ENCODE measurements at regions not wholly inside any gene's neighbourhood (a gene's known extent, or its start where the extent isn't known, plus 50 kb on each side); places are given as distances from the start of the nearest gene placed in this dataset.
"Not testable (repeated sequence)": the region's sequence is repeated elsewhere in the genome, so short reads cannot be mapped to it uniquely, and the experiment has no call there.

DNA sequence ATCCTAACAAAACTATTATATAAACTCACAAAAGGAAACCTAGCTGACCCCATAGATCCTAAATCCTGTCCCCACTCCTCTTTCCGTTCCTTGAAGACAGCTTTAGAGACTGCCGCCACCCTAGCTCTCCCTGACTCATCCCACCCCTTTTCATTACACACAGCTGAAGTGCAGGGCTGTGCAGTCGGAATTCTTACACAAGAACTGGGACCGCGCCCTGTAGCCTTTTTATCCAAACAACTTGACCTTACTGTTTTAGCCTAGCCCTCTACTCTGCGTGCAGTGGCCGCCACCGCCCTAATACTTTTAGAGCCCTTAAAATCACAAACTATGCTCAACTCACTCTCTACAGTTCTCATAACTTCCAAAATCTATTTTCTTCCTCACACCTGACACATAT, 264.0 kb downstream of the SMARCA2 start:
- not testable (repeated sequence) for DNase-seq

DNA sequence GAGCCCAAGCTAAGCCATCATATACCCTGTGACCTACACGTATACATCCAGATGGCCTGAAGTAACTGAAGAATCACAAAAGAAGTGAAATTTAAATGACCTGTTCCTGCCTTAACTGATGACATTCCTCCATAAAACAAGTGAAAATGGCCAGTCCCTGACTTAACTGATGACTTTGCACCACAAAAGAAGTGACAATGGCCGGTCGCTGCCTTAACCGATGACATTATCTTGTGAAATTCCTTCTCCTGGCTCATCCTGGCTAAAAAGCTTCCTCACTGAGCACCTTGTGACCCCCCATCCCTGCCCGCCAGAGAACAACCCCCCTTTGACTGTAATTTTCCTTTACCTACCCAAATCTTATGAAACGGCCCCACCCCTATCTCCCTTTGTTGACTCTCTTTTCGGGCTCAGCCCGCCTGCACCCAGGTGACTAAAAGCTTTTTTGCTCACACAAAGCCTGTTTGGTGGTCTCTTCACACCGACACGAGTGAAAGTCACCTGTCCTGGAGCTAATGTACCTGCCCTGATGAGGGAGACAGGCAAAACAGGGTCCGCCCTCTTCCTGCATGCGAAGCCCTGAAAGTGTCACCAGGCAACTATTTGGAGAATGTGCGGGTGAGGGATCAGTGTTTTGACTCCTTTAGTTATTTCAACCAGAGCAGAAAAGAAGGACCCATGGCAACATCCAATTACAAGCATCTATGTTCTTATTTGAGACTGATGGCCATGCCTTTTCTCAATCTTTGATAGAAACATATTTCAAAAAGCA, 266.1 kb downstream of the SMARCA2 start:
- DNase-seq: no peak

DNA sequence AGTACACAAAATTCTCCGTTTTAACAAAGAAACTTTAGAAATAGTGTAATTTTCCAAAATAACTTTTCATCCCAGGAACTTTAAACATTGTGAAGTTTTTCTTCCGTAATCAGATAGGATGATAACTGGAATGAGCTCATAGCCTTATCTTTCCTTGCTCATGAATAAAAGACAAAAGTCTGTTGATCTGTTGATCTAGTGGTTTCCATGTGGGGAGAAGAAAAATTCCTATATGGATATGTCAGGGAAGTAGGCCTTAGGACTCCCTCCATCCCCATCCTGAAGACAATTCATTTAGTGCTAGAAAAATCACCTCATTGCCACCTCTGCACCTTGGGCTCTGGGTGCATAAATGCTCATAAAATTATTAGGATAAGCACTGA, 266.6 kb downstream of the SMARCA2 start:
- DNase-seq: no peak

DNA sequence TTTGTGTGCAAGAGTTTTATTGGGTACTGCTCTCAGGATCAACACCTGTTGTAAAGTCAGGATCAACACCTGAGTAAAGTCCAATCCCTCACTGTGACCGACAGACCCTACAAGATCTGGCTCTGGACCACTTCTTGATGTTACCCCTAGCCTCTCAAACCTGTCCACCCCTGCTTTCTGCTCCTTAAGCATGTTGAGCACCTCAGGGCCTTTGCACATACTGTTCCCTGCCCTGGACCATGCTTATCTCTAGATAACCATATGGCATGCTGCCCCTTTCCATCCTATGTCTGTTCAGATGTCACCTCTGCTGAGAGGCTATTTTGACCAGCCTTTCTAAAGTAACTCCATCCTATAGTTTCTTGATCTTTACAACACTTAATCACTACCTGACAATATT, 269.6 kb downstream of the SMARCA2 start:
- DNase-seq: no peak

DNA sequence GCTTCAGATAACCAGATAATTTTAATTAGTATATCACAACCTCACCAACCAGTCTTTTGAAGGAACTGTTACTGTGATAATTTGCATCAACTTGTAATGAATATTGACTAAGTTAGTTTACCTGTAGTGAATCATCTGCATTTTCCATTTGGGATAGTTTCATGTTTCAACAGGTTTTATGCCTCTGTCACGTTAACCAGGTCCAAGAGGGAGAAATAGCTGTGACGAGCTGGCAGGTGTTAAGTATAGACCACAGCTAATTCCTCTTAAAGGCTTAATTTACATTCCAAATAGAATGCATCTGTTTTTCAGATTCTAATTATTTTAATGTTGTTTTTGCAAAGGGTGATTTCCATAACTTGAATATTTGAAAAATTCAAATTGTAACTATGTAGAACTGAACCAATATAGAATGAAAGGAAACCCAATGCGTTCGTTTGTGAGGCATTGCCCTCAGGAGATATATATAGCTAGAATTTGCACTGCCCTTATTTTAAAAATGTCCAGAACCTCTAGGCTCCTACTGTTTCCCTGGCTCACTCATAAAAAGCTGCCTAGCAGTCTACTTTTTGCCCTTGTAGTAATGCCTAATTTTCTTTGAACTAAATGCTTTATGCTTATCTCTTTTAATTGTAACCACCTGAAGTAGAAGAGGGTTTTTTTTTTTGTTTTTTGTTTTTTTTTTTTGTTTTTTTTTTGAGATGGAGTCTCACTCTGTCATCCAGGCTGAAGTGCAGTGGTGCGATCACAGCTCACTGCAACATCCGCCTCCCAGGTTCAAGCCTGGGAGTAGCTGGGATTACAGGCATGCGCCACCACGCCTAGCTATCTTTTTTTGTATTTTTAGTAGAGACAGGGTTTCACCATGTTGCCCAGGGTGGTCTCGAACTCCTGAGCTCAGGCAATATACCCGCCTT, 270.5 kb downstream of the SMARCA2 start:
- no peak for DNase-seq

DNA sequence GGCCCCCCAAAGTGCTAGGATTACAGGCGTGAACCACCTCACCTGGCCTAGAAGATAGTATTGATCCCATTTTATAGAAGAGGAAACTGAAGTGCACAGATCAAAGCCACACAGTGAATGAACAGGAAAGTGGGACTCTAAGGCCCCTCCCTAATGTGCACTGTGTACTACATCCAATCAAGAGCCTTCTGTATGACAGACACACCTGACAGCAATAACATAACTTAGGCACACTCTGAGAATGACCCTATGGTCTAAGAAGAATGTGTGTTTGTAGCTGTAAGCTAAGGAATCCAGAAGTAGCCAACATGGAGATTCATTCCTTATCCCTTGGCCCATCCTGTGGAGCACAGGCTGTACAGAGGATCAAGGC, 271.2 kb downstream of the SMARCA2 start:
- DNase-seq: no peak

DNA sequence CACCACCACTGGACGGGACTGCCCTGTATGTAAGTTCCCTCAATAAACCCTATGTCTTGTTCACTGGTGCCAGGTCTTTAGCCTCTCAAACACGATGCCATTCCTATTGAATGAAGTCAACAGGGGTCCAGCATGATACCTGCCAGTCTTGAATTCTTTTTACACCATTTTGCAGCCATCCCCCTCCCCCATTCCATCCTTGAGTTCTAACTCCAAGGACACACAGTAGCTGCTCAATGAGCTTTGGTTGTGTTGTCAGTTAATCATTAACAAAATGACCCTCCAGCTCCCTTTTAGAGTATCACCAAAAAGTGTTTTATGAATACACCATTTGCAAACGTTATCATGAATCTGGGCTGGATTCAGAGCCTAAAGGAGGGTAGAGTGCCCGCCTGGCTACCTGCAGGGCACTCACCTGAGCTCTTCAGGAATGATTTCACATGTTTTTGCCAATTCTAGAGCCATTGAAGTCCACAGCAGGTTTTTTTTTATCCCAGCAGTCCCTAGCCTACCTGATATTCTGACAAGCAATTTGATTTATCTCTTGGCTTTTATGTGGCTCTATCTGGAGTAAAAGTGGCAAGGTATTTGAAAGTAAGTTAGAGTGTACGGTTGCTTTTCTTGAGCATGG, 271.8 kb downstream of the SMARCA2 start:
- no peak for DNase-seq

DNA sequence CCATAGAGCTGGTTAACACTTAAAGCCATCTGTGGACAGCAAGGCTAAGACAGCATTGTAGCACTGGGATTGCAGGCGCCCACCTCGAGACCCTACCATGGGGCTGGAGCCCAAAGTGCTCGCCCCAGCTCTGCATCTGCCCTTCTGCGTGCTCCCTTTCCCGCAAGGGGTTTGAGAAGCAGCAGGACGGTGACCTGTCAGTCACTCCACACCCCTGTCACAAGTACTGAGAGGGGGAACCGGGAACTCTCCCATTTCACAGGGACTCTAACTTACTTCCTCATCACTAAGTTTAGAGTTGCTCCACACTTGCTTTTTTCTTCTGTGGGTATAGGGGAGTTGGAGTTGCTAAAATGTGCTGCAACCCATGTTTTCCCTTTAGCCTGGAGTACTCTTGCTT, 273.2 kb downstream of the SMARCA2 start:
- no peak for DNase-seq

DNA sequence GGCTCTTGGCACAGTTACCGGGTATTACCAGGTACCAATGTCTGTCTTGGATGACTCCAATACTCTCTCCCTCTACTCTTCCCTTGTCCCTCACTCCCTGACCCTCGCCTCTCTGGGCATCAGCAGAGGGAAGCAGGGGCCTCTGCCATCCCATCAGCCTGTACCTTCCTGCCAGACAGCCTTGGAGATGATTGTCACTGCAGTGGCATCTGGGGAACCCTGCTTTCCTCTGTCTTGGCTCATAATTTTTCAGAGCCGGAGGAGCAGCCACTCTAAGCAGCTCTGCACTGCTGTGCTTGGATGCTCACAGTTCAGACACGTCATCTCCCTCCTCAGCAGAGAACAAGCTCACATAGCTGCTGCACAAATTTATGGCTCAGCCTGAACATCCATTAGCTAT, 274.1 kb downstream of the SMARCA2 start:
- DNase-seq: no peak

DNA sequence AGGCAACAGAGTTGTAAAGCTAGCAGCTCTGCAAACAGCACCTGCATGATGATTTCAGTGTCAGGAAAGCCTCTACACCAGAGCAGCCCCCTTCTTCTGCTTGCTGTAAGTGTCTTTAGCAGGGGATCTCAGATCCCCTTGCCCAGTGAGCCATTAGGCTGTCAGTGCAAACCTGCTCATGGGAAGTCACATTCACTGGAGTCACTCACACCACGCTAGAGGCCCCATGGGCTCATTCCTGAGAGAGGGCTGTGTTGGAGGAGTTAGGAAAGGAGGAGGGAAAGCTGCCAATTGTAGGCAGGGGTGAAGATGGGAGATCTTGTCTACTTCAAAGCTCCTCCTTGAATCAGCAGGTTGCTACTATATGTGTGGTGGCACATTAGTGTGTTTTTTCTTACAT, 275.2 kb downstream of the SMARCA2 start:
- DNase-seq: no peak

DNA sequence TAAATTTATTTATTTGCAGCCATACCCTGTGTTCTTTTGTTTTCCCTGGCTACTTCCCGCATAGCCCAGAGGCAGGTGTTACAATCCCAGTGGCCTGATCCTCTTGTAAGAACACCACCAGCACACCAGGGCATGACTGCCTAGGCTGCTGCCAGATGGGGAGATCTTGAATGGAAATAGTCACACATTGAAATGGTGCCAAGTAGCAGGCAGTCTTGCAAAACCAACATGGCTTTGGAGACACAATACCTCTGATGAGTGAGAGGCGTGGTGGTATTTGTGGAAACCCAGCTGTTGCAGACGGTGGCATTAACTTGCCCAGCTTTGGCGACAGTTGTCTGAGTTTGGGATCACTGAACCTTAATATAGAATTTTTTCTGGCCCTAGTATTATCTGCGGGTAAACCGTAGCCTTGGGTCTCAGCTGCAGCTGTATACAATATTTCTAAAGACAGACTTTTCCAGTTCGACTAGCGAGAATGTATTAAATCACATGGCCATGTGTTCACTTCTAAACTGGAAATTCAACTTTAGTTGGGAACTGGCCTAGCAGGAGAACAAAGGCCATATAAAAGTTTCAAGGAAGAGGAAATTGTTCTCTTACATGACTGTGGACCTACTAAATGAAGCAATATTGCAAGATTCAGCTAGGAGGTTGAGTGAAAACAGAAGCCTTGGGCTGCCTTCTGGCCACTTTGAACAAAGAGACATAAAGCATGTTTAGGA, 277.0 kb downstream of the SMARCA2 start:
- peak; percentile 83 for DNase-seq

DNA sequence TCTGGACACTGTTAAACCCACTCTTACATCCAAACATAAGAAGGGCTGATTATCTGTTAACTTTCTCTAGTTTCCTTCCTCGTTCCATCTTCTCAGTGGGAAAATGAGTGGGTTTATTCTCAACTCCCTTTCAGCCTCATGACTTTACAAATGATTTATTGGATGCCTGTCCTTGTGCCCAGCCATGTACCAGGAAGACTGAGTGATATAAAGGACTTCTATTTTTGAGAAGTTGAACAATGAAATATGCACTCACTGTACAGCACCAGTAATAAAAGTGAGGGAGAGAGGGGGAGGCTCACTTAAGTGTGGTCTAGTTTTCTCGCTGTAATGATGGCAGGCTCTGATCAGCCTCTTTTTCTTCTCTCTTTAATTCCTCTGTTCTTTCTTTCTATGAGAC, 277.6 kb downstream of the SMARCA2 start:
- no peak for DNase-seq

DNA sequence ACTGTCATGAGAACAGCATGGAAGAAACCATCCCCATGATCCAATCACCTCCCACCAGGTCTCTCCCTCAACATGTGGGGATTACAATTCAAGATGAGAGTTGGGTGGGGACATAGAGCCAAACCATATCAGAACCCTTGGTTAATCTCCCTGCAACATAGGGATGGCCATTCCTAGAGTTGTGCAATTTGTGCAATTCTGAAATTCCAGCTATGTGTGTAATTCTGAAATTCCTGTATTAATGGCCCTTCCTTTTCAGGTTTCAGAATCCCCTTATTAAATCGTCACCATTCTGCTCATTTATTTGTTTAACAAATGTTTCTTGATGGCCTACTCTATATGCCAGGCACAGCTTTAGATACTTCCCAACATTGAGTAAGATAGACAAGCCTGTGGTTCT, 282.6 kb downstream of the SMARCA2 start:
- DNase-seq: no peak

DNA sequence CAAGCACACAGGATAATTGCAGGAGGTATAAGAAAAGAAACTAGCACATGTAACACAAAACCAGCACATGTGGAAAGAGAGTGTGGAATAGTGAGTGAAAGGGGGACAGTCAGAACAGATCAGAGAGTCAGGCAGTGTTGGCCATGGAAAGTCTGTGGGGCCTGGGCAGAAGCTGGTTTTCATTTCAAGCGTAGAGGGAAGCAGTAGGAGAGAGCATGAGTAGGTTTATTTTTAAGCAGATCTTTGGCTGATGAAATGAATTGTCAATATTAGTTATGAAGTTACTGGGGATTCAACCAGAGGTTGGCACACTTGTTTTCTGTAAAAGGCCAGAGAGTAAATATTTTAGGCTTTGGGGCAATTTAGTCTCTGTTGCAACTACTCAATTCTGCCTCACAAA, 283.1 kb downstream of the SMARCA2 start:
- no peak for DNase-seq

DNA sequence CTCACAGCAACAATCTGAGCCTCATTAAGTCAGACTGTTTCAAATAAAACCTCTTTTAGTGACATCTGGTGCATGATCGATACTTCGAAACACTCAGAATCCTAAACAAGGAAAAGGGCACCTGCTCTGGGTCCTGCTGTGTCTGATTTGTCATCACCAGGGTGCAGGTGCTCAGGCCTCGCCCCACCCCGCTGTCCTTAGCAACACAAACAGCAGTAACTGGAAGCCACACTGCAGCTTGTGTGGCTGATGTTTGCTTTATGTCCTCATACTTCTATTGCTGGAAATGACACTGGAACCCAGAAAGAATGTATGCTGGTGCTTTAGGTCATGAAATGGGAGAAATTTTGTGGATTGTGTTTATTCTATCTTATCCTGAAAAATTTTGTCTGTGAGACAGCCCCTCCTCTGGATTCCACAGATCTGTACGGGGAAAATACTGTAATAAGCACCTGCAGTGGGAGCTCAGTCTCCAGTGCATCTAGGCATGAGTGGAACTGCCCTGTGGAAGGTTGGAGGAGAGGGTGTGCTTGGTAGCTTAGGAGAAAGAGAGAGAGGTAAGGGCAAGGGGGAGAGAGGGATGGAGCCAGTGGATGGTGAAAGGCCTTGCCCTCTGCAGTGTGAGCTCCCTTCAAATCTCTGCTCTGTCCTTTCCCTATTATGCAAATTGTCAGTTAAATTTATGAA, 284.2 kb downstream of the SMARCA2 start:
- DNase-seq: peak; percentile 90

DNA sequence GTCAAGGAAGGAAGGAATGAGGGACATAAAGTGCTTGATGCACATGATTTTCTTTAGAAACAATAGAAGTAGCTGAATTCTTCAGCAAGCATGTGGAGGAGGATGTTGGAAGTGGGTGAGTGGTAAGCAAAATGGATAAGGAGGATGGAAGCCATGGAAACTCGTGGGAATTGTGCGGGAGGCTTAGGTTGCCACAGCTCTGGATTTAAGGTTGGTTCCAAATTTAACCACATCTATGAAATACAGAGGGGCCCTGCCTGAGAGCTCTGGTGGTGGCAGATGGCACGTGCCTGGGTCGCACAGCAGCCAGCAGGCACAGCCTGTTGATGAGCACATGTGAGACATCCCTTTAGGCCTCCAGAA, 284.7 kb downstream of the SMARCA2 start:
- no peak for DNase-seq

DNA sequence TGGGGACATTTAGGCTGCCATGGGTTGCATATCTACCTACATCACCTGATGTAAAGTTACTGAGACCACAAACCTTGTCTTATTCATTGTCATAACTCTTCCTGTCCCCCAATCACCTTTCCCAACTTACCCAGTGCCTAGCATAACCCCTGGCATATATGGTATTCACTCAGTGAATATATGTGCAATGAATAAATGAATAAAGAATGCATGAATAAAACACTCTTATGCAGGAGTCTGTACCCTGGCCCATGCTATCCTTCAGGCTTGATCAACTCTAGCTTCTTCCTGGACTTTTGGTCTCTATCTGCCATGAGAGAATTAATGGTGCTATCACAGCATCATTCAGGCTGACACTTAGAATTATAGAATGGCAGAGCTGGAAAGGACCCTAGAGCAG, 285.2 kb downstream of the SMARCA2 start:
- DNase-seq: no peak

DNA sequence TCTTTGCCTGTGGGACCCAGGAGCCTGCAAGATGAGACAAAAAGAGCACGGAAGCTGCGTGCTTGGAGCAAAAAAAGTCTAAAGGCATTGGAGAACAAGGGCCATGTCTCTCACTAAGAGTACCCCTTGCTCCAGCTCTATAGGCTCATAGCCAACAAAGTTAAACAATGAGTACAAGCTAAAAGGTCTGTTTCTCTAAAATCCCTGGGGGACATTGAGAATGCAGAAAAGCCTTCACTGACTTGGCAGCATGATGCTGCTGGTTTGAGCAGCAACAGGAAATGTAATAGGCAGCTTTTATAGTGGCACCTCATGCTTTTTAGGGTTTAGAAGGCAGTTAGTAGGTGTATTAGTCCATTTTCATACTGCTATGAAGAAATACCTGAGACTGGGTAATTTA, 287.5 kb downstream of the SMARCA2 start:
- DNase-seq: no peak

DNA sequence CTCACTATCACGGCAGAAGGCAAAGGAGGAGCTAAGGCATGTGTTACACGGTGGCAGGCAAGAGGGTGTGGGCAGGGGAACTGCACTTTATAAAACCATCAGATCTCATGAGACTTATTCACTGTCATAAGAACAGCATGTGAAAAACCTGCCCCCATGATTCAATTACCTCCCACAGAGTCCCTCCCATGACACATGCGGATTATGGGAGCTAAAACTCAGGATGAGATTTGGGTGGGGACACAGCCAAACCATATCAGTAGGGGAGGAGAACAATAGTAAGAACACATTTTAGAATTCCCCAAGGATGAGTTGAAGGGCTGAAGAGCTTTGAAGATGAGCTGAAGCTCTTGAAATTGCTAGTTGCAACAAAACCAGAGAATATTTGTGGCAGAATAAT, 287.9 kb downstream of the SMARCA2 start:
- DNase-seq: no peak

DNA sequence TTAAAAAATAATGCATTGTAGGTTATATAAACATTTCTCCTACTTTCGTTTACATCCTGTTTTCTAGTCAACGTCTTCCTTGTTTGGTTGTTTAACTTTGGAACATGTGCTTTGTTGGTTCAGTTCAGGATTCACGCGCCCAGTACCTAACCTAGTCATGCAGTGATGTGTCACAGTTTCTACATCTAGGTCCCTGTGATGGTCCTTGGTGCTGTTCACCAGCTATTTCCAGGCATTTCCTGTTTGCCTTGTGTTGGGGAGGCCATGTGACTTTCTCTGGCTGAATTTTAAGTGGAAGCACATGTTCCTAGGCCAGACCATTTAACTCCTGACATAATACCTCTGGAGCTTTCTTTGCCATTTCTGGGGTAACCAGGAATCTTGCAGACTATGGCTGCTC, 292.3 kb downstream of the SMARCA2 start:
- peak; percentile 12 for DNase-seq

DNA sequence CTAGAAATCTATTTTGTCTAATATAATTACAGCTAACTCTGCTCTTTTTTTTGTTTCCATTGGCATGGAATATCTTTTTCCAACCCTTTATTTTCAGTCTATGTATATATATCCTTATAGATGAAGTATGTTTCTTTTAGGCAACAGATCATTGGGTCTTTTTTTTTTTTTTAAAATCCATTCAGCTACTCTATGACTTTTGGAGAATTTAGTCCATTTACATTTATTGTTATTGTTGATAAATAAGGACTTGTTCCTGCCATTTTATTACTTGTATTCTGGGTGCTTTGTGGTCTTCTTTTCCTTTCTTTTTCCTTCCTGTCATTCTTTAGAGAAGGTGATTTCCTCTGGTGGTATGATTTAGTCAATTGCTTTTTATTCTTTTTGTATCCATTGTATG, 296.8 kb downstream of the SMARCA2 start:
- no peak for DNase-seq

DNA sequence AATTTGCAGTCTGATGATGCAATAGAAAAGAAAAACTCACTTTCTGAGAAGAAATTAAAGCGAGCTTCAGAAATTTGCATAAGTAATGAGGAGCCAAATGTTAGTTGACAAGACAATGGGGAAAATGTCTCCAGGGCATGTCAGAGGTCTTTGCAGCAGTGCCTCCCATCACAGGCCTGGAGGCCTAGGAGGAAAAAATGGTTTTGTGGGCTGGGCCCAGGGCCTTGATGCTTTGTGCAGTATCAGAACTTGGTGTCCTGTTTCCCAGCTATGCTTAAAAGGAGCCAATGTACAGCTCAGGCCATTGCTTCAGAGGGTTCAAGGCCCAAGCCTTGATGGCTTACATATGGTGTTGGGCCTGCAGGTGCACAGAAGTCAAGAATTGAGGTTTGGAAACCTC, 298.4 kb downstream of the SMARCA2 start:
- no peak for DNase-seq

DNA sequence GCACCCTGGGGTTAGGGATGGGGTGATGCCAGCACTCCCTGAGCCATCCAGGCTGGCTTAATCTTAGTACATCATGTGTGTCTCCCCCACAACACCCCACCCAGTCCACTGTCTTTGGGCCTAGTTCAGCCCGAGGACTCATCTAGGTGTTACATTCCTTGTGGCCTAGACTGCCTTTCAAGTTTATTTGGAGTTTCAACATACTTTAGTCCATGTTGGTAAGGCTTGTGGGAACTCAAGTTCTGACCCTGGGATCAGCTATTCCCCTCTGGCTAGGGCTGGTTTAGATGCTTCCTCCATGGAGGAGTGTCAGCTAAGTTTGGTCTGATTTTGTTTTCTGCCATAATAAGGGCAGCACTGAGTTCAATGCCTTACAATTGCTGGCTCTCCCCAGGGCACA, 302.4 kb downstream of the SMARCA2 start:
- no peak for DNase-seq
